HG03039 (cell line): ENCODE measurements at regions not wholly inside any gene's neighbourhood (a gene's known extent, or its start where the extent isn't known, plus 50 kb on each side); places are given as distances from the start of the nearest gene placed in this dataset.

Experiments used
- ATAC-seq: cut with Tn5 transposase; IDR thresholded peaks from one replicate; pipeline ENCODE4 v1.9.1; 2021; ENCODE audit warnings: mild to moderate bottlenecking, moderate library complexity; ENCODE audit not compliant: unreplicated experiment

DNA sequence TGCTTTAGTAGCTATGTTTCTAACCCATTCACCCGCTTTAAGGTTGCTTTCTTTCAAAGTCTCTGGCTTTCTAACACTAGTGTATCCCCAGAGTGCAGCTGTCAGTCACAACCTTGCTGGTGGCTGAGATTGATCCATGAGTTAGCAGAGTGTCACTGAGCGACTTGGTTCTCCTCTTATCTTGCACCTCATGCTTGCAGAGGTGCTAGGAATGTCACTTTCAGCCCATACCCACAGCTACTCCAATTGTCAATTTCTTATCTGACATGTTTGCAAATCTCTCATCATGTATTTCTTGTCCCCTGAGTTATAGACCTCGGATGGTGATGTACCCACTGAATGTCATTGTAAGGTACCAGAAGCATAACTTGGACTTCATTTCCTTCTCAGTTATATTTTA, 1110.2 kb downstream of the GALC start:
- ATAC-seq = no peak

DNA sequence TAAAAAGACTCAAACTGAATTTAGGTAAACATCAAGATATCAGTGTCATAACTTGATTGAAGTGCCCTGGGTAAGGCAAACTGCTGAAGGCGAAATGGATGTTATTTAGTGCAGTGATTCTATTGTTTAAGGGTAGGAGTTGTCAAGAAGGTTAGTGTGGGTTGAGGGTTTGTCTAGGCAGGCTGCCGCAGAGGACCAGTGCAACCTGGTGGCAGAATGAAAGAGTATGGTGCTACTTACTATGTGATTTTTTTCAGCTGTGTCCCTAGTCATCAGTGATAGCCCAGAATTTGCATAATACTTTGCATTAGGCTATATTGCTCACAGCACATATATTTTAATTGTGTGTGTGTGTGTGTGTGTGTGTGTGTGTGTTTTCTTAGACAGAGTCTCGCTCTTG, 1127.0 kb downstream of the GALC start:
- ATAC-seq = no peak

DNA sequence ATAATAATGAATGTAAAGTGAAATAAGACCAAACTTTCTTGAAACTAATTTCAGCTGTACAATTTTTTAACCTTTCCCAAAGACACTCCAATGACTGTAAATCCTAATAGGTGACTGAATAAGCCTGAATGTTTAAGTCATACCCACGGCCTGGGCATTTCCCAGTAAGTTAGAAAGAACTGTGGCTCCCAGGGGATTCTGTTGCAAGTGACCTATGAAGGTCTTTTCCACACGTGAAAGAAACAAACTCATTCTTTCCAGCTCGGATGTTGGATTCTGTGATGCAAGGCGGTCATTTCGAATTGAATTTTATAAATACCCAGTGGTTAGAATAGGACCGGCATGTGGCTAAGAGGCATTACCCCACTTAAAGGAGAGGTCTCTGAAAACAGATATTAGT, 1134.4 kb downstream of the GALC start:
- no peak for ATAC-seq

DNA sequence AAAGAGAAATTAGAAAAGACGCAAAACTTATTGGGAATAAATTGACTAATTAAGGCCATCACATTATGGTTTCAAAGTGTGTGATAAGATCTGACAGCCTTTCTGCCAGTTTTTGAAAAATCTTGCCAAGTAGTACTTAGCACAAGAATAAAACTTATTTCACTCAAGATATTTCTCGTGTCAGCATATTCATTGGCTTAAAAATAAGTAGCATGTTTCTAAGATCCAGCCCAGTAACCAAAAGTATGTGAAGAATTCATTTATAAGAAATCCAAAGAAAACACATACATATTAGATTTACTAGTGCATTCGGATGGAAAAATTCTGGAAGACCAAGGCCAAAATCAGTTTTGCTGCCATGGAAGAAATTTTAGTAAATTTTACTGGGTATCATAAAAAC, 1135.0 kb downstream of the GALC start:
- ATAC-seq = no peak

DNA sequence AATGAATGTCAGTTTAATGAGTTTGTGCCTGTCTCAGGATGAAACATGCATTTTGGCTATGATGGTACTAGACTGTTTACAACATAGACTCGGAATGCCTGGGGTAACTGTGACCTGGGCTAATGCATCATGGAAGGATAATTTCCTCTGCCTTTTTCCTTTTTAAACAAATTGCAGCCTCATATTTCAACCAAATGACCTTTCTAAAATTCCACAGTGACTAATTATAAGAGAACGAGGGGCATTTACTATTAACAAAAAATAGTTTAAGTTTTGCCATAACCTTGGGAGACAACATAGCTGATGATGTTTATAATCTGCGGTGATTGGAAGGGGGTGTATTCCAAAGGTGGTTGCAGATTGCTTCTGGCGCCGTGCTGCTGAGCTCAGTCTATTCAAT, 1140.5 kb downstream of the GALC start:
- ATAC-seq = no peak

DNA sequence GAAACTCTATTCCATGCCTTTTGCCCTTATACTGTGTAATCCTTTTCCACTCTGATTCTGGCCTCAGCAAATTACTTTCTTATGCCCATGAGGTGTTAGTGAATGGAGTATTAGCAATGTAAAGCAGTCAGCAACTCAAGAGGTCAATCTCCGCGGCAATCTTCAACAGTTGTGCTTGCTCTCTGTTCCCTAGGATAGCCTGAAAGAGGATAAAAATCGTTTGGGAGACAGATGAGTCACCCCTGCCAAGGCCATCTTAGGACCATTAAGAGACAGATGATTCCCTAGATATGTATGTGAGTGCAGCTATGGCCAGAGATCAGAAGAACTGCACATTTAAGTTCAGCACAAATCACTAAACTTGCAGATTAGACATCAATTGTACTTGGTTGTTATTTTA, 1145.8 kb downstream of the GALC start:
- ATAC-seq = no peak

DNA sequence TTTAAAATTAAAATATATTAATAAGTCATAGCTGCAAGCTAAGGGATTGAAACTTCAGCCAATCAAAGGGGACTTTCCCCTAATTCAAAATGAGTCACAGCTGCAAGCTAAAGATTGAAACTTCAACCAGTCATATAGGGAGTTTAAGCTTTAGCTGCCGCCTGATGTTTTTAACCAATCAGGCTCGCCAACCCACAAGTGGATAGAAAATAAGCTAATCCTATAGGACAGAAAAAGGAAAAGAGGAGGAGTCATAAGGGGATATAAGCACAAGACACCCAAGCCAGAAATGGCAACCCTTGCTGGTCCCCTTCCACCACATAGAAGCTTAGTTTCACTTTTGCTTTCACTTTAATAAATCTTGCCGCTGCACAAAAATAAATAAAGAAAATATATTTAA, 1154.6 kb downstream of the GALC start:
- ATAC-seq = peak; percentile 54

DNA sequence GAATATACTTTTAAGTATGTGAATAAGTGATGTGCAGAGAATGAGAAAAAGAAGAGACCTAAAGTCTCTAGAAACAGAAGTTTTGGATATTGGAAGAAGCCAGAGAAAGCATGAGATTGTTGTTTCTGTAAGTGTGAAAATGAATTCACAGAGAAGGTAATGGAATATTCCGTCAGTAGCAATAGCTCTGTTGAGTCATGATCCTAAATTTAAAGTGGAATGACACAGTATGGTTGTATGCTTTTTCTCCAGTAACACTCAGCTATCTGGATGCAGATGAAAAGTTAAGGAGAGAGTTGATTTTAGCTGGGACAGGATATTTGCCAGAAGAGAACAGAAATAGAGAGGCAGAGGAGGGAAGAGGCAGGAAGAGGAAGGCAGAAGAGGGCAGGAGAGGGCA, 1166.3 kb downstream of the GALC start:
- ATAC-seq = no peak

DNA sequence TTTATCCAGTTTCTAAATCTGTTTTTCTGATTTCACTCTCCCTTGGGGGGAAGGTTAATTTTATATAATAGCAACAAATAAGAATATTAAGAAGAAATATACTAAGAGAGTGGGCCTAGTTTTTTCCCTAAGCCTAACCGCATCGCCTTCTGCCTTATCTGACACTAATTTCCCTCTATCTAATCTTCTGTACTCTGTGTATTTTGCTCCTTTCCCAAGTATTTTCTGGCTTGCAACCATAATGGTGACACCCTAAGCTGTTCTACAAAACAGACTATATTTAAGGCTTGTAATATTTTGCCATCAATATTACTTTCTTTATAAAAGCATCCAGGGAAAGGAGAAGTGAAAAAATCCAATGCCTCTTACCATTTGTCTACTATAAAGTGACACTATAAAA, 1168.8 kb downstream of the GALC start:
- no peak for ATAC-seq

DNA sequence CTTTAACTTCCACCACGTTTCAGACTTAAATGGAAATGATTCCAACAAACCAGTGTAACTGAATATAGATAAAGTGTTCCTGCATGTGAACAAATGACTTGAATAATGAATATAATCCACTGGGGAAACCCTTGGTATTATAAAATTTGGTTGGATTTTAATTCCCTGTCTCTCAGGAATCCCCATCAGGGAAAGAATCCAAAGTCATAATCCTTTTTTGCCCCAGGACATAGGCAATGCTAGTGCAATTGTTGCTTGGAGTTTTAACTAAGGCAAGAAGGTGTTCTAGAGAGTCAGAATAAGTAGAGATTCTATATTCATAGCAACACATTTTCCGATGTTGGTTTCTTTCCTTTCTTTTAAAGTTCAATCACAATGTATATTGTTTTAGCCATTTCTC, 1169.4 kb downstream of the GALC start:
- ATAC-seq = no peak

DNA sequence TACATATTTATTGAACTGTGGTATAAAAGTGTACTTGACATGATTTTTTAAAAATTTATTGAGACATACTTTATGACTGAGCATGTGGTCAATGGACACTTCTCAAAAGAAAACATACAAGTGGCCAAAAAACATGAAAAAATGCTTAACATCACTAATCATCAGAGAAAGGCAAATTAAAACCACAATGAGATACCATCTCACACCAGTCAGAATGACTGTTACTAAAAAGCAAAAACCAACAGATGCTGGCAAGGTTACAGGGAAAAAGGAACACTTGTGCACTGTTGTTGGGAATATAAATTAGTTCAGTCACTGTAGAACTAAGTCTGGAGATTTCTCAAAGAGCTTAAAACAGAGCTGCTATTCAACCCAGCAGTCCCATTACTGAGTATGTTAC, 1177.6 kb downstream of the GALC start:
- ATAC-seq = no peak

DNA sequence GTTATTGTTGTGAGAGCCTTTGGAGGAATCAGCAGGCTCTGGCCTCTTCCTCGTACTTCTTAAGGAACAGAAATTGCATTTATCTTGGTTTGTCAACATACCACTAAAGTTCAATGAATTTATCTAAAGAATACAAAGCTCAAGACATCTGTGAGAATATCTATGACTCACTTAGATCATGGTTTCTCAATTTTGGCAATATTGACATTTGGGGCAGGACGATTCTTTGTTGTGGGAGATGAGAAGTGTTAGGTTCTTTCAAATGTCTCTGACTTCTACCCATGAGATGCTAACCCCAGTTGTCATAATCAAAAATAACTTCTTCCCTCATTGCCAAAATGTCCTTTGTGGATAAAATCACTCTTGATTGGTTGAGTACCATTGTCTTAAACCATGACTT, 1190.3 kb downstream of the GALC start:
- ATAC-seq = no peak

DNA sequence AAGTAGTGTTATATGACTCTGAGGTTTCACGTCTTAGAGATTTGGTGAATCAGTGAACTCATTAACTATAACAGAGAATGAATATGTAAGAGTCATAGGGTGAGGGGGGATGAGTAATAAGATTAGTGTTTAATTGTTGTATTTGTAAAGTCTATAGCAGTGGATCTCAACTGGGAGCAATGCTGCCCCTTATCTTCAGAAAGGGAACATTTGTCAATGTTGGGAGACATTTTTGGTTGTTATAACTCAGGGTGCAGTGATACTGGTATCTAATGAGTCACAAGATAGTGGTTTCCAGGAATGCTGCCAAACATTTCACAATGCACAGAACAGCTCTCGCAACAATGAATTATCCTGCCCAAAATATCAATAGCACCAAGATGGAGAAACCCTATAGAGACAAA, 1193.7 kb downstream of the GALC start:
- ATAC-seq = no peak

DNA sequence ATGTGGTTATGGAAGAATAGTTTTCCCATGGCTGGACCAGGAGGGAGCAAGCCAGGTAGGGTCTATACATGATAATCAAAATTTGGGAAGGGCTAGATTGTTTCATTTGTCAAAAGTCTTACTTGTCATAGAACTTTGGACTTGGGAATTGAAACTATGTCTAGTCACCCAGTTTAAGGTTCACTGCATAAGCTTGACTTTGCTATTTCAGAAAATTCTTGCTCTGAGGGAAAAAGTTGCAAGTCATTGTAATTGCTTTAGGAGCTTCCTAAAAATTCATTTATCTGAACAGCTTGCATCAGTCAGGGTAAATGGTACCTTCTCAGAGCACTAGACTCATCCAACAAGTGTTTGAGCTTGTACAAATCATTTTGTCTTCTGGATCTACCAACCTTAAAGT, 1194.7 kb downstream of the GALC start:
- ATAC-seq = no peak

DNA sequence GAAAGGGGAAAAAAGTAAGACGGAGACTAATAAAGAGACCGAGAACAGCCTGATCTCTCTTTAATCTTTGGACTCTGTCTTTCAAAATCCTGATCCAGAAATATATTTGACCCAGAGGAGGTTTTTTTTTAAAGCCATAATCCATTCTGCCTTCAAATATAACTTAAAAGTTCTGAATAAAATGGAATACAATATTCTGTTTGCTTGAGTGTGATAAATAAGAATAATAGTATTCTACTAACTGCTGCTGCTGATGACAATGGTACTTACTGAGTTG, 1196.0 kb downstream of the GALC start:
- ATAC-seq = no peak

DNA sequence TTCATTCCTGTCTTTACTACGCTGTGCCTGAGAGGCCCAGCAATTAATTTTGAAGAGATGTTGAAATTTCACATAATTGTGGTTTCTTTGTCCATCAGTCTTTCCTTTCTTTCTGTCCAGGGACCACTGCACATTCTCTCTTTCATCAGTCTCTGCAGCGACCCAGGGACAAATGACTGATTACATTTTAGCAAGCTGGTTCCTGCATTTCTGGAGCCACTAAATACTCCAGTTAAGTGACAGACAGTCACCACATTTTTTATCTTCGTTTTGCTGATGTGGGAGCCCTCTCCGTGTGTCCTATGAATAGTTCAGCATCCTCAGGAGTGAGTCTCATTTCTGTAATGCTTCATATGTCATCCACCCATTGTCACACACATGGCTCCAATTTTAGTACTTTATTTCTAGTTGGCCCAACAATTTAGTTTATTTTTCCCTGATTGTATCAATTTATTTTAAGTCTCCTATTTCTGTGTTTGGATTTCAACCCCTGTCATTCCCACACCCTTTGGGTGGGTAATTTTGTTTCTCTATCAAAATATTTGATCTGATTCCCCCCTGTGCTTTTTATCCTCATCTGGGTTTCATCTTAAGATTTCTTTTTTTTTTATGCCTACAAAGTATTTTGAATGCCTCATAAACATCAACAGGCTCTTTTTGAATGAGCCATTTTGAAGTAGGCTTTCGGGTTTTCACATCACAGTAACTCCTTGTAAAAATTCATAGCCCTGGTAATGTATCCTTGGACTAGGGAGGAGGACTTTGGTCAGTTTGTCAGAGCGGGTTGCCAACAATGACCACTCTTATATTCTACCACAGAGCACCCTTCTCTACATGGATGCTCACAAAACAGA, 1196.5 kb downstream of the GALC start:
- no peak for ATAC-seq

DNA sequence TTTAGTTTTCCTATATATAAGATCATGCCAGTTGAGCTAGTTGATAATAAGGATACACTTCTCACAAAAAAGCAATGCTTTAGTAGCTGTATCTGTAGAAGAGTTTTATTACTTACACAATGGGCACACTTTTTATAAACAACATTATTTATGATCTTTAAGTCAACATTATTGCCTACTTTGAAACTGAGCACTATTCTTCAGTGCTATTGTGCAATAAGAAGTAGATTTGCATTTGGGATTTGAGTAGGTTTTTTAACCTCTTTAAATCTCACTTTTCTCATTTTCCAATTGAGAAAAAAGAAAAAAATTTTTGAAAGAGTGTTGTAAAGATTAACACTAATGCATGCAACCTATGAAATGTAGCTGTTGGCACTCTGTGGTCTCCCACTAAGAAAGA, 1198.3 kb downstream of the GALC start:
- ATAC-seq = no peak

DNA sequence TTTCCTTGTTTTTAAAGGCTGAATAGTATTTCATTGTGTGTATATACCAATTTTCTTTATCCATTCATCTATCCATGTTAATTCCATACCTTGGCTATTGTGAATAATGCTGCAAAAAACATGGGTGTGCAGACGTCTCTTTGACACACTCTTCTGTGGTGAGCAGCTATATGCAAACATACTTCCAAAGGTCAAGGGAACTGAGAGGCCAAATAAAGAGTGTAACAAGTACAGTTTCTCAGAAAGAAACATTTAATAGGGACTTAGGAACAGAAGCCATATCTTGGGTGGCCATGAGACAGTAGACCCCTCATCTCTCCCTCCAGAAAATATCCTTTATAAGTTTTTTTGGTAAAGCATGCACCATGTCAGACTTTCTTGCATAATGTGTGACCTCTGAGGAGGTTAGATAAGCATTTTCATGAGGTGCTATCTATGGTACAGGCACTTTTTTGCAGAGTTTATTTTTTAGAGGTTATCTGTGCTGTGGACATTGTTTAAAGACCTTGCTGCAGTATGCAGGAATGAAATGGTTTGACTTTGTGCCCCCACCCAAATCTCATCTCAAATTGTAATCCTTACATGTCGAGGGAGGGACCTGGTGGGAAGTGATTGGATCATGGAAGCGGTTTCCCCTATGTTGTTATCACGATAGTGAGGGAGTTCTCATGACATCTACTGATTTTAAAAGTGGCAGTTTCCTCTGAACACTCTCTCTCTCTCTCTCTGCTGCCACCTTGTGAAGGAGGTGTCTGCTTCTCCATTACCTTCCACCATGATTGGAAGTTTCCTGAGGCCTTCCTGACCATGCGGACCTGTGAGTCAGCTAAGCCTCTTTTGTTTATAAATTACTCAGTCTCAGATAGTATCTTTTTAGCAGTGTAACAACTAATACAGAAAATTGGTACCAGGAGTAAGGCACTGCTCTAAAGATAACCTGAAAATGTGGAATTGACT, 1202.3 kb downstream of the GALC start:
- ATAC-seq = no peak

DNA sequence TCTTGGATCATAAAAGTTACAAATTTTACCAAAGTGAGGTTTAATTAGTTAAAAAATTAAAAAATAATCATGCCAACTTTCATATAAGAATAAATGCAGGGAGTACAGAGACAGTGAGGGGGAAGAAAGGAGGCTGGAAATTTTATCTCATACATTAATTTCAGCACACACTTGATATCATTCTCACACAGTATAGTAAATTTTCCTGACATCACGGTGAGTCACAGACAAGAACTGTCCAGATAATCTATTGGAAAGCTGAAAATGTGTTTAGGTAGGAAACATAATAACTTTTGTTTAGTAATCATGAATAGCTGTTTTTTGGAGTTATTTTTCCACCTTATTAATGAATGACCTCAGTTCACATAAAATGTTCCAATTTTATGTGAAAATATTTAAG, 1204.8 kb downstream of the GALC start:
- ATAC-seq = no peak

DNA sequence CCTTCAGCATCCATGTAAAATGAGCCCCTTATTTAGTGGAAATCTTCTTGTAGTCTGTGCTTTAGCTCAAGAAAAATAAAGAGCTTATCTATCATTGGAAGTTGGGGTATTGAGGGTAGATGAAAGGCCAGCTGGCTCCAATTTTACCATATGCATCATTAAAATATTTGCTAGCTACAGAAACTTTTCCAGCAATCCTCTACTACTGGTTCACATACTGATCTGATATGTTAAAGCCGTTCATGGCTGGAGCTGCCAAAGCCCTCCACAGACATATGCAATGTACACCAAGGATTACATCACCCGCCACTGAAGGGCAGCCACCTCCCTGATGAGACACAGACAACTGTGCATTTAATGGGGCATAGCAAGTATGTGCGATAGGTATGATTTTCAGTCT, 1205.3 kb downstream of the GALC start:
- no peak for ATAC-seq

DNA sequence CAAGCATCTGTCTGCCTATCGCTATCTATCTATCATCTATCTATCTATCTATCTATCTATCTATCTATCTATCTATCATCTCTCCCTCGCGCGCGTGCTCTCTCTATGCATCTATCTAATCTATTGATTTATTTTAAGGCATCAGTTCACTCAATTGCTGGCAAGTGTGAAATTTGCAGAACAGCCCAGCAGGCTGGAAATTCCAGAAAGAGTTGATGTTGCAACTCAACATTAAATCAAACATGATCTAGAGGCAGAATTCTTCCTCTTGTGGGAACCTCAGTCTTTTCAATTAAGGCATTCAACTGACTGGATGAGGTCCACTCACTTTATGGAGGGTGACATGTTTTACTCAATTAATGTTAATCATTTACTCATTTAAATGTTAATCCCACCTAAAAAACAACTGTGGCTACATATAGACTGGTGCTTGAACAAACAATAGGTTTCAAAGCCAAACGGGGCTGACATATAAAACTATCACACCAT, 1210.8 kb downstream of the GALC start:
- ATAC-seq = no peak

DNA sequence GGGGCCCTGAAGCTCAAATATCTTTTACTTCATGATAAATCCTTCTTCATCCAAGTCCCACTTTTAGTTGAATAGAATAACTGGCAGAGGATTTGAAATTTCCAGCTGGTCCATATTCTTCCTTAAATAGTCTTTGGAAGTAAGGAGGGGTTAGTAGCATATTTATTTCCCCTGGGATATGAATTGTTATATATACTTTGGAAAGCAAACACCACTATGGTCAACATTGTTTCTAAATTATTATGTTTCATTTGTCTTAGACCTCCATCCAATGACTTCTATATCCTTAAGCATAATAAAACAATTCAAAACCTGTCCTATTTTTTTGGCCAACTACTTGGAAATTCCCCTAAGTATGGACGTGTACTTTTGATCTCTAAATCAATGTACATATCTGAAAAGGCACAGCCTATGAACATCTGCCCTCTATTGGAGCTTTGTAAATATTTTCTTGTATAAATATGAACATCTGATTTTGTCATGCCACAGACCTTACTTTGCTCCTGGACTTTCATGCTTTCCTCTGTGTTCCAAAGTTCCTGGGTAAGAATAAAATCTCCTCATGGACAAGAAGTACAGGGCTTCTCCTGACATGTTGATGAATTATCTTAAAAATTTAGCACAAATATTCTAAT, 1212.0 kb downstream of the GALC start:
- no peak for ATAC-seq
